H1 (cell line): ENCODE measurements at regions not wholly inside any gene's neighbourhood (a gene's known extent, or its start where the extent isn't known, plus 50 kb on each side); places are given as distances from the start of the nearest gene placed in this dataset.

Source experiments
- CTCF ChIA-PET: fragments of 300-600 bp; sonication (Branson Sonifier 250); formaldehyde crosslinking; loops from one replicate; lab custom pipeline; 2021; ENCODE audit not compliant: partially characterized antibody; lab: Charles Lee
- POLR2A ChIA-PET: fragments of 300-600 bp; sonication (Branson Sonifier 250); formaldehyde crosslinking; loops from one replicate; lab custom pipeline; 2021; ENCODE audit warnings: inconsistent platforms; ENCODE audit not compliant: partially characterized antibody; lab: Charles Lee
- DNase-seq, 2 experiments: peaks; one replicate each; pipeline versions ENCODE4 v3.0.0 to v3.0.0-alpha.2; 2010 to 2022; ENCODE audit warnings: low spot score in 2 of 2, low read depth in 1 of 2, mixed read lengths in 1 of 2
- FAIRE-seq: peaks from 2 replicates; lab custom pipeline; 2011; peaks lifted over from hg19 to GRCh38; lab: Jason Lieb, UNC
- H2AFZ ChIP-seq: 2 replicates; pipeline ENCODE4 v1.8.1; 2012; ENCODE audit warnings: low read length, inconsistent platforms
- H2AK5ac ChIP-seq: 2 replicates; pipeline ENCODE4 v1.6.1; 2013; ENCODE audit warnings: low read depth, low read length
- H2BK120ac ChIP-seq: replicated peaks from 2 replicates; pipeline ENCODE3; 2013; ENCODE audit warnings: low read depth, low read length, inconsistent platforms
- H2BK12ac ChIP-seq: 2 replicates; pipeline ENCODE4 v1.6.1; 2013; ENCODE audit warnings: low read depth, low read length
- H2BK15ac ChIP-seq: 2 replicates; pipeline ENCODE4 v1.6.1; 2013; ENCODE audit warnings: low read length
- H2BK20ac ChIP-seq: 2 replicates; pipeline ENCODE4 v1.6.1; 2013; ENCODE audit warnings: low read length
- H2BK5ac ChIP-seq: 2 replicates; pipeline ENCODE4 v1.6.1; 2013; ENCODE audit warnings: low read depth, low read length
- H3K14ac ChIP-seq: 2 replicates; pipeline ENCODE4 v1.6.1; 2013; ENCODE audit warnings: inconsistent platforms; ENCODE audit not compliant: insufficient read length
- H3K18ac ChIP-seq: 2 replicates; pipeline ENCODE4 v1.6.1; 2013; ENCODE audit warnings: low read length; ENCODE audit errors: extremely low read depth
- H3K23ac ChIP-seq: 2 replicates; pipeline ENCODE4 v1.6.1; 2013; ENCODE audit warnings: inconsistent platforms; ENCODE audit not compliant: insufficient read length
- H3K23me2 ChIP-seq: 2 replicates; pipeline ENCODE4 v1.6.1; 2013; ENCODE audit warnings: low read depth, low read length
- H3K27ac ChIP-seq: 2 replicates; pipeline ENCODE4 v1.6.1; 2011; ENCODE audit warnings: low read depth, low read length, inconsistent platforms
- H3K27me3 ChIP-seq, 4 experiments: replicated peaks in 1 of 4; 1 replicate in 1 of 4; 2 replicates in 3 of 4; pipeline versions ENCODE4 v1.6.1 to v1.8.1; 2011 to 2013; ENCODE audit warnings: low read length in 3 of 4, mild to moderate bottlenecking in 3 of 4, inconsistent platforms in 2 of 4, mixed read lengths in 2 of 4, moderate library complexity in 1 of 4; ENCODE audit not compliant: control insufficient read depth in 3 of 4, insufficient read depth in 3 of 4; ENCODE audit errors: extremely low read depth in 1 of 4
- H3K36me3 ChIP-seq, 4 experiments: 2 replicates each; pipeline versions ENCODE4 v1.6.1 to v1.8.1; 2011 to 2013; ENCODE audit warnings: mild to moderate bottlenecking in 4 of 4, low read length in 3 of 4, moderate library complexity in 2 of 4, control low read depth in 1 of 4, inconsistent platforms in 1 of 4; ENCODE audit not compliant: insufficient read depth in 4 of 4, control insufficient read depth in 2 of 4
- H3K4ac ChIP-seq: replicated peaks from 2 replicates; pipeline ENCODE3; 2013; ENCODE audit warnings: low read length, low read depth, mixed read lengths, inconsistent platforms; ENCODE audit not compliant: insufficient read length
- H3K4me1 ChIP-seq, 4 experiments: replicated peaks in 1 of 4; 1 replicate in 1 of 4; 2 replicates in 3 of 4; pipeline versions ENCODE4 v1.6.1 to v1.8.1; 2011 to 2013; ENCODE audit warnings: low read length in 3 of 4, inconsistent platforms in 2 of 4, mixed read lengths in 1 of 4; ENCODE audit not compliant: insufficient read depth in 4 of 4, control insufficient read depth in 3 of 4
- H3K4me2 ChIP-seq, 2 experiments: 2 replicates each; pipeline versions ENCODE4 v1.6.1 to v1.8.1; 2011 to 2013; ENCODE audit warnings: low read depth in 2 of 2, low read length in 2 of 2, control low read depth in 1 of 2, inconsistent platforms in 1 of 2, mild to moderate bottlenecking in 1 of 2; ENCODE audit not compliant: insufficient read depth in 1 of 2
- H3K4me3 ChIP-seq, 4 experiments: fragments of 200-600, 300-600 bp in 1 of 4; sonication (generic), shearing (Covaris generic), sonication (Bioruptor Twin) in 1 of 4; 2 replicates each; pipeline versions ENCODE4 v1.5.1 to v1.8.1; 2011 to 2016; ENCODE audit warnings: low read length in 4 of 4, low read depth in 3 of 4, control low read depth in 2 of 4, inconsistent platforms in 2 of 4, mild to moderate bottlenecking in 2 of 4, mixed read lengths in 1 of 4, moderate library complexity in 1 of 4; ENCODE audit not compliant: insufficient read depth in 2 of 4; ENCODE audit errors: extremely low read depth in 1 of 4
- H3K56ac ChIP-seq: replicated peaks from 2 replicates; pipeline ENCODE3; 2013; ENCODE audit warnings: low read depth, mild to moderate bottlenecking, mixed read lengths, low read length, inconsistent platforms; ENCODE audit not compliant: insufficient read length
- H3K79me1 ChIP-seq: 2 replicates; pipeline ENCODE4 v1.6.1; 2013; ENCODE audit warnings: low read depth, low read length, control low read depth
- H3K79me2 ChIP-seq, 2 experiments: 2 replicates each; pipeline versions ENCODE4 v1.6.1 to v1.8.1; 2012 to 2013; ENCODE audit warnings: low read length in 2 of 2, mild to moderate bottlenecking in 2 of 2, inconsistent platforms in 1 of 2; ENCODE audit not compliant: insufficient read depth in 2 of 2, control insufficient read depth in 1 of 2
- H3K9ac ChIP-seq, 4 experiments: replicated peaks in 1 of 4; 1 replicate in 1 of 4; 2 replicates in 3 of 4; pipeline versions ENCODE4 v1.6.1 to v1.8.1; 2011 to 2013; ENCODE audit warnings: low read depth in 3 of 4, low read length in 3 of 4, control low read depth in 2 of 4, mild to moderate bottlenecking in 2 of 4, moderate library complexity in 2 of 4, inconsistent platforms in 1 of 4; ENCODE audit errors: extremely low read depth in 1 of 4
- H3K9me3 ChIP-seq, 2 experiments: 2 replicates each; pipeline versions ENCODE4 v1.6.1 to v1.8.1; 2012 to 2013; ENCODE audit warnings: mild to moderate bottlenecking in 2 of 2, moderate library complexity in 2 of 2, control low read depth in 1 of 2, inconsistent platforms in 1 of 2, low read depth in 1 of 2, low read length in 1 of 2, mixed read lengths in 1 of 2; ENCODE audit not compliant: insufficient read depth in 2 of 2
- H4K20me1 ChIP-seq, 2 experiments: replicated peaks in 1 of 2; 2 replicates each; pipeline versions ENCODE3 to v1.8.1; 2011 to 2013; ENCODE audit warnings: inconsistent platforms in 2 of 2, low read length in 2 of 2, mild to moderate bottlenecking in 1 of 2; ENCODE audit not compliant: insufficient read depth in 2 of 2, control insufficient read depth in 1 of 2
- H4K5ac ChIP-seq: 2 replicates; pipeline ENCODE4 v1.6.1; 2013; ENCODE audit warnings: low read length, low read depth, mixed read lengths, inconsistent platforms; ENCODE audit not compliant: insufficient read length
- H4K8ac ChIP-seq: 2 replicates; pipeline ENCODE4 v1.8.0; 2013; ENCODE audit warnings: mild to moderate bottlenecking, moderate library complexity, low read length, inconsistent platforms; ENCODE audit not compliant: insufficient read depth; ENCODE audit errors: extremely low read depth
- H4K91ac ChIP-seq: replicated peaks from 2 replicates; pipeline ENCODE3; 2013; ENCODE audit warnings: low read length, mixed read lengths, inconsistent platforms; ENCODE audit not compliant: insufficient read length
- CBX8 ChIP-seq: fragments of 300-800, 300-1000 bp; sonication (generic); IDR thresholded peaks from 2 replicates; pipeline ENCODE4 v1.7.1; 2016; ENCODE audit warnings: low read depth, low read length, borderline replicate concordance
- EP300 ChIP-seq, 2 experiments: IDR thresholded peaks; 1 replicate in 1 of 2; 2 replicates in 1 of 2; pipeline ENCODE4 v1.6.1; 2011 to 2012; ENCODE audit warnings: low read depth in 2 of 2, low read length in 2 of 2, mild to moderate bottlenecking in 2 of 2, borderline replicate concordance in 1 of 2, inconsistent platforms in 1 of 2, moderate library complexity in 1 of 2
- NANOG ChIP-seq: IDR thresholded peaks from 2 replicates; pipeline ENCODE4 v1.6.1; 2011; ENCODE audit warnings: low read length, low read depth, mild to moderate bottlenecking, inconsistent platforms; ENCODE audit not compliant: insufficient read depth, poor library complexity, severe bottlenecking
- PHF8 ChIP-seq: fragments of 200-600 bp; sonication (generic); conservative IDR thresholded peaks from 2 replicates; pipeline ENCODE4 v1.7.1; 2012; ENCODE audit warnings: low read depth, mild to moderate bottlenecking, inconsistent platforms, low read length, moderate library complexity
- SIN3A ChIP-seq, 2 experiments: IDR thresholded peaks in 1 of 2; conservative IDR thresholded peaks in 1 of 2; 2 replicates each; pipeline ENCODE4 v1.6.1; 2011 to 2012; ENCODE audit warnings: low read length in 2 of 2, improper control_type of control experiment in 1 of 2, low read depth in 1 of 2, mild to moderate bottlenecking in 1 of 2
- SP1 ChIP-seq: IDR thresholded peaks from 2 replicates; pipeline ENCODE4 v1.6.1; 2011; ENCODE audit warnings: low read depth, low read length
- TAF7 ChIP-seq: optimal IDR thresholded peaks from 2 replicates; pipeline ENCODE3; 2011; ENCODE audit warnings: low read depth, mild to moderate bottlenecking, inconsistent platforms, low read length, moderate library complexity, borderline replicate concordance
- WGBS, 2 experiments: shearing (Covaris generic) in 1 of 2; methylation state at CpG; one replicate each; pipeline versions ENCODE4 v1.1.6 to v1.1.7; 2013 to 2015; ENCODE audit warnings: low lambda C conversion rate in 2 of 2, mixed read lengths in 2 of 2, inconsistent platforms in 1 of 2, low coverage in 1 of 2, missing lambda C conversion rate in 1 of 2; ENCODE audit not compliant: insufficient replicate concordance in 2 of 2, insufficient coverage in 1 of 2, insufficient read length in 1 of 2; ENCODE audit errors: extremely low coverage in 1 of 2, missing lambda C conversion rate in 1 of 2; 5-methylcytosine and 5-hydroxymethylcytosine counted together

GRCh38 chr1:208888376-208888775, 644.2 kb upstream of the PLXNA2 start:
- H3K14ac ChIP-seq: no peak overlapping the region
- H3K79me2 ChIP-seq: no peaks in the 10 kb centered on the region
- H2BK15ac ChIP-seq: no peak overlapping the region
- no peak overlapping the region for H4K5ac ChIP-seq
- H3K23ac ChIP-seq: no peak overlapping the region
- H3K4me1 ChIP-seq: no peaks in the 10 kb centered on the region
- no peaks in the 10 kb centered on the region for H3K9me3 ChIP-seq
- no peak overlapping the region for H3K4ac ChIP-seq
- no peak overlapping the region for H3K4me2 ChIP-seq
- H3K9ac ChIP-seq: no peak overlapping the region
- H4K20me1 ChIP-seq: no peaks in the 10 kb centered on the region
- H2BK5ac ChIP-seq: no peak overlapping the region
- no peak overlapping the region for H4K91ac ChIP-seq
- ChIA-PET CTCF (no interaction called here), POLR2A (no interaction called here)
- H2BK20ac ChIP-seq: no peak overlapping the region
- no peaks in the 10 kb centered on the region for H3K79me1 ChIP-seq
- H3K4me3 ChIP-seq: no peak overlapping the region
- no peak overlapping the region for H3K56ac ChIP-seq
- no peak overlapping the region for H2BK120ac ChIP-seq
- no peak overlapping the region for H3K27ac ChIP-seq
- WGBS, 2 experiments: 88% methylated on average over 2 of the region's 2 CpGs; no CpG with 5 or more reads in 1 of the 2 experiments
- no peak for FAIRE-seq
- TF ChIP-seq SIN3A (conservative IDR thresholded peaks at IDR 0.05 in 1 of 2, IDR thresholded peaks at IDR 0.05 in 1 of 2; ENCODE audit: low read depth in 1 of 2, low read length in 2 of 2): no peak
- no peak for TF ChIP-seq TAF7
- TF ChIP-seq SP1: no peak
- no peak for TF ChIP-seq CBX8
- no peak for TF ChIP-seq NANOG
- TF ChIP-seq PHF8: no peak
- TF ChIP-seq EP300 (IDR thresholded peaks at IDR 0.05; ENCODE audit: borderline replicate concordance in 1 of 2, low read depth in 2 of 2, low read length in 2 of 2): no peak
- TF ChIP-seq, all 59 proteins: peak for 0
- Histone ChIP-seq H3K18ac (no peak overlapping the region), H4K8ac (no peak overlapping the region), H2BK12ac (no peak overlapping the region), H3K27me3 (peaks cover 0 to 1% (median 0%) of the 10 kb centered on the region in 4 experiments; a peak in 1 of 7 replicates), H2AFZ (no peak overlapping the region), H3K23me2 (no peaks in the 10 kb centered on the region), H3K36me3 (no peaks in the 10 kb centered on the region), H2AK5ac (no peak overlapping the region)
- no peak for DNase-seq
